HepG2 (cell line): ENCODE measurements at regions not wholly inside any gene's neighbourhood (a gene's known extent, or its start where the extent isn't known, plus 50 kb on each side); places are given as distances from the start of the nearest gene placed in this dataset.

ENCODE experiments used
- CBFB ChIP-seq: sonication (generic); formaldehyde crosslinking; IDR thresholded peaks from 2 replicates; pipeline ENCODE4 v1.4.0; 2020; ENCODE audit warnings: missing genetic modification reagents
- KLF13 ChIP-seq: sonication (generic); formaldehyde crosslinking; IDR thresholded peaks from 2 replicates; pipeline ENCODE4 v1.4.0; 2020; ENCODE audit warnings: mild to moderate bottlenecking, missing genetic modification reagents
- NR2F6 ChIP-seq, 2 experiments: IDR thresholded peaks; 2 replicates each; pipeline ENCODE4 v1.6.1; 2016; ENCODE audit warnings: antibody characterized with exemption in 1 of 2, mild to moderate bottlenecking in 1 of 2
- TCF7 ChIP-seq: sonication (generic); IDR thresholded peaks from 2 replicates; pipeline ENCODE4 v1.6.1; 2016; ENCODE audit warnings: antibody characterized with exemption, low read depth
- ZBTB7A ChIP-seq: sonication (generic); formaldehyde crosslinking; IDR thresholded peaks from 2 replicates; pipeline ENCODE4 v1.8.0; 2022; ENCODE audit warnings: mild to moderate bottlenecking, missing genetic modification reagents
- TF ChIP-seq, protein P1 (sequence below): sonication (generic); formaldehyde crosslinking; IDR thresholded peaks from 2 replicates; pipeline ENCODE4 v1.5.0; 2020; ENCODE audit warnings: mild to moderate bottlenecking, missing genetic modification reagents, moderate library complexity
- TF ChIP-seq, protein P2 (sequence below): sonication (generic); formaldehyde crosslinking; IDR thresholded peaks from 2 replicates; pipeline ENCODE4 v1.4.0; 2020; ENCODE audit warnings: missing genetic modification reagents
- TF ChIP-seq, protein P3 (sequence below): sonication (generic); formaldehyde crosslinking; IDR thresholded peaks from 2 replicates; pipeline ENCODE4 v1.4.0; 2020; ENCODE audit warnings: missing genetic modification reagents, borderline replicate concordance

DNA sequence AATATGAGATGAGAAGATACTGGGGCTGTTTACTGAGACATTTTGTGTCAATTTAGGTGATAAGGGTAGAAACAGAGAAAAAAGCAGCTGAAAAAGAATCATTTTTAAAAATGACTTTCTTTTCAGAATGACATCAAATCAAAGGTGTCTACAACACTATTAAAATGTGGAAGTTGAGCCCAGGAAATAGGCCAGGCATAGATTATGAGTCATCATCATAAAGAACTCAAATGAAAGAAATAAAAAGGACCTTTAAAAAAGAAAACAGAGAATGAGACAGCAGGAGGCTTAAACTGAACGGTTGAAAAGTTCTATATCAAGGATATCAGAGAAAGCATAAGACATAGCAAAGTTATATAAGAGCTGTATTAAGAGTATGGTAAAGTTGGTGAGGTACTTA is 442.5 kb downstream of the CNTN6 start:
- TF ChIP-seq CBFB: no peak
- TF ChIP-seq ZBTB7A (CRISPR knock-in tag): no peak
- TF ChIP-seq, protein P1, sequence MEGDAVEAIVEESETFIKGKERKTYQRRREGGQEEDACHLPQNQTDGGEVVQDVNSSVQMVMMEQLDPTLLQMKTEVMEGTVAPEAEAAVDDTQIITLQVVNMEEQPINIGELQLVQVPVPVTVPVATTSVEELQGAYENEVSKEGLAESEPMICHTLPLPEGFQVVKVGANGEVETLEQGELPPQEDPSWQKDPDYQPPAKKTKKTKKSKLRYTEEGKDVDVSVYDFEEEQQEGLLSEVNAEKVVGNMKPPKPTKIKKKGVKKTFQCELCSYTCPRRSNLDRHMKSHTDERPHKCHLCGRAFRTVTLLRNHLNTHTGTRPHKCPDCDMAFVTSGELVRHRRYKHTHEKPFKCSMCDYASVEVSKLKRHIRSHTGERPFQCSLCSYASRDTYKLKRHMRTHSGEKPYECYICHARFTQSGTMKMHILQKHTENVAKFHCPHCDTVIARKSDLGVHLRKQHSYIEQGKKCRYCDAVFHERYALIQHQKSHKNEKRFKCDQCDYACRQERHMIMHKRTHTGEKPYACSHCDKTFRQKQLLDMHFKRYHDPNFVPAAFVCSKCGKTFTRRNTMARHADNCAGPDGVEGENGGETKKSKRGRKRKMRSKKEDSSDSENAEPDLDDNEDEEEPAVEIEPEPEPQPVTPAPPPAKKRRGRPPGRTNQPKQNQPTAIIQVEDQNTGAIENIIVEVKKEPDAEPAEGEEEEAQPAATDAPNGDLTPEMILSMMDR (CRISPR knock-in tag): no peak
- TF ChIP-seq, protein P2, sequence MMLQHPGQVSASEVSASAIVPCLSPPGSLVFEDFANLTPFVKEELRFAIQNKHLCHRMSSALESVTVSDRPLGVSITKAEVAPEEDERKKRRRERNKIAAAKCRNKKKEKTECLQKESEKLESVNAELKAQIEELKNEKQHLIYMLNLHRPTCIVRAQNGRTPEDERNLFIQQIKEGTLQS (CRISPR knock-in tag): no peak
- TF ChIP-seq NR2F6 (IDR thresholded peaks at IDR 0.05): no peak
- TF ChIP-seq NR2F6 (CRISPR knock-in tag; IDR thresholded peaks at IDR 0.05): no peak
- TF ChIP-seq TCF7: no peak
- no peak for TF ChIP-seq KLF13
- TF ChIP-seq, protein P3, sequence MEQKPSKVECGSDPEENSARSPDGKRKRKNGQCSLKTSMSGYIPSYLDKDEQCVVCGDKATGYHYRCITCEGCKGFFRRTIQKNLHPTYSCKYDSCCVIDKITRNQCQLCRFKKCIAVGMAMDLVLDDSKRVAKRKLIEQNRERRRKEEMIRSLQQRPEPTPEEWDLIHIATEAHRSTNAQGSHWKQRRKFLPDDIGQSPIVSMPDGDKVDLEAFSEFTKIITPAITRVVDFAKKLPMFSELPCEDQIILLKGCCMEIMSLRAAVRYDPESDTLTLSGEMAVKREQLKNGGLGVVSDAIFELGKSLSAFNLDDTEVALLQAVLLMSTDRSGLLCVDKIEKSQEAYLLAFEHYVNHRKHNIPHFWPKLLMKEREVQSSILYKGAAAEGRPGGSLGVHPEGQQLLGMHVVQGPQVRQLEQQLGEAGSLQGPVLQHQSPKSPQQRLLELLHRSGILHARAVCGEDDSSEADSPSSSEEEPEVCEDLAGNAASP: no peak
